Stimulated activated CD4-positive, alpha-beta T cell treated with anti-CD3 and anti-CD28 coated beads, Interleukin-1b, Interleukin-23, amount 100 ng/mL, for 24 hours (primary cell): ENCODE measurements at regions not wholly inside any gene's neighbourhood (a gene's known extent, or its start where the extent isn't known, plus 50 kb on each side); places are given as distances from the start of the nearest gene placed in this dataset.

ENCODE experiments used
- DNase-seq, 4 experiments: peaks; one replicate each; pipeline ENCODE4 v3.0.0-alpha.2; 2020; ENCODE audit warnings: low read depth in 4 of 4, low spot score in 1 of 4

GRCh38 chr7:25763463-25763860 lies 388.5 kb upstream of the NFE2L3 start:
- DNase-seq, result no peak

- no peak for DNase-seq
Observed at GRCh38 chr7:25765110-25765655, 386.8 kb upstream of the NFE2L3 start.

DNA sequence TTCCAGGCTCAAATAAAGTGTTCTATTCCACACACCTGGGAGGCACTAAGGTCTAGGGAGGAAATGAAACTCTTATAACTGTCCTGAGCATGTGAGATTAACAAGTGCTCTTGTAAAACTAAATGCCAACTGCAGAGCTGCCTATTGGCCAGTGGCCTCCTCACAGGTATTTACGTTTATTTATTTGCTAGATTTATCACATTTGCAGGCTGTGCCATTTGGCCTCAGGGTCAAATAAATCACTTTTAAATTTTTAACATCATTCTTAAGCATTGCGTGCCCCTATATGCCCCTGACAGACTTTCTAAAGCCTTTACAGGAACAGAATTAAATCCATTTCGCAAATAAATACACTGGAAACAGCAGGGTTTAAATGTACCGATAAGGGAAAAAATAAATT lies 381.8 kb upstream of the NFE2L3 start:
- DNase-seq, result no peak

- DNase-seq, result no peak
Observed at GRCh38 chr7:25770670-25771069, 381.3 kb upstream of the NFE2L3 start.

GRCh38 chr7:25771491-25771890 lies 380.5 kb upstream of the NFE2L3 start:
- no peak for DNase-seq

DNA sequence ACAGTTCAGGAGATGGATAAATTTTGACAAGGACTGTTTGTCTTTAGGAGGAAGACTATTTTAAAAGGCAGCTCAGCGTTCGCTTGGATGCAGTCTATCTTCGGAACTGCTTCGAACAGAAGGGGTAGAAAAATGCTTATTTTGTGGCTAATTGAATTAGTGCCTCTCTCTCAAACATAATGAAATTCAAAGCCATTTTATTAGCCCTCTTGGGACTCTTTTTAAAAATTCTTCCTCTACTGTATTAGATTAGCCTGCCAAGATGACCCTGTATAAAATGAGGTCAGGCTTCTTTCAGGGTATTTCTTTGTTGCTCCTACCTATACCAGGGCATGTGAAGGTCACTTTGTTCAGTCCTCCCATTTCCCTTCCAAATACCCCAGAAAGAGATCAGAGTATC lies 379.2 kb upstream of the NFE2L3 start:
- no peak for DNase-seq

GRCh38 chr7:25774675-25775074 lies 377.3 kb upstream of the NFE2L3 start:
- DNase-seq, result no peak

DNA sequence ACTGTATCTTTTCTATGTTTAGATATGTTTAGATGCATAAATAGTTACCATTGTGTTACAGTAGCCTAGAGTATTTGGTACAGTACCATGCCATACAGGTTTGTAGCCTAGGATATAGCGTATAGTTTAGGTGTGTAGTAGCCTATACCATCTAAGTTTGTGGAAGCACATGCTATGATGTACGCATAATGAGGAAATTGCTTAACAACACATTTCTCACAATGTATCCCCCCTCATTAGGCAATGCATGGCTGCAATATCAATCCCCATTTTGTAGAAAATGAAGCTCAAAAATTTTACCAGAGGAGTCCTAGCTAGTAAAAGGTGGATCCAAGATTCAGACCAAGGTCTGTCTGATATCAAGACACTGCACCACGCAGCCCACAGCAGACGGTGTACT lies 376.4 kb upstream of the NFE2L3 start:
- no peak for DNase-seq

- DNase-seq, result no peak
Observed at GRCh38 chr7:25775999-25776743, 375.8 kb upstream of the NFE2L3 start.

DNA sequence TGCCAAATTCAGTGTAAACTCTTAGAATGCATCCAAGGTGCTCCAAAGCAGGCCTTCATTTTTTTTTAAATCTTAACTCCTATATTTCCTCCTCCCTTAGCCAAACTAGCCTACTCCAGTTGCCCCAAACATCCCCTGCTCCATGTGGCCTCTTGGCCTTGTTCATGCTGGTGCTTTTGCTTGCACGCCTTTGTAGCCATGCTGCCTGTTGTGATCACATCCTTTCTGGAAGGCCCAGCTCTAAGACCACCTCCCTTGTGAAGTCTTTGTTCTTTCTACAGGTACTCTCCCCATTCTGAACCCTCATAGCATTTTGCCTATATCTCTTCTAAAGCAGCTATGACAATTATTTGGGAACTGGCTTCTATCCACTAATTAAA lies 375.3 kb upstream of the NFE2L3 start:
- no peak for DNase-seq

GRCh38 chr7:25777969-25778708 lies 373.9 kb upstream of the NFE2L3 start:
- DNase-seq, result no peak

- DNase-seq, result no peak
Observed at GRCh38 chr7:25779002-25779546, 372.9 kb upstream of the NFE2L3 start.

GRCh38 chr7:25780904-25781303 lies 371.1 kb upstream of the NFE2L3 start:
- DNase-seq, result no peak

DNA sequence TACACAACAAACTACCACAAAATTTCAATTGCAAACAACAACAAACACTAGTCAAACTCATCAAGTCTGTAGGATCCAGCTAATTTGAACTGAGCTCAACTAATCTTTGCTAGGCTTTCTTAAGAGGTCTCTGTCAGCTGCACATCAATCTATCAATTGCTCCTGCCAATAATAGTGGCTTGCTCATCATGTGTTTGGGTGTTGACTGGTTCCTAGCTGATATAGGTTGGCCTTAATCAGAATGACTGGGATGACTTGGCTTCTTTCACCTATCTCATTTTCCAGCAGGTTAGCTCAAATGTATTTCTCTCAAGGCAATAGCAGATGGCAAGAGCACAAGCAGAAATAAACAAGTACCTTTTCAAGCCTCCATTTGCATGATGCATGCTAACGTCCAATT lies 370.3 kb upstream of the NFE2L3 start:
- DNase-seq, result no peak

DNA sequence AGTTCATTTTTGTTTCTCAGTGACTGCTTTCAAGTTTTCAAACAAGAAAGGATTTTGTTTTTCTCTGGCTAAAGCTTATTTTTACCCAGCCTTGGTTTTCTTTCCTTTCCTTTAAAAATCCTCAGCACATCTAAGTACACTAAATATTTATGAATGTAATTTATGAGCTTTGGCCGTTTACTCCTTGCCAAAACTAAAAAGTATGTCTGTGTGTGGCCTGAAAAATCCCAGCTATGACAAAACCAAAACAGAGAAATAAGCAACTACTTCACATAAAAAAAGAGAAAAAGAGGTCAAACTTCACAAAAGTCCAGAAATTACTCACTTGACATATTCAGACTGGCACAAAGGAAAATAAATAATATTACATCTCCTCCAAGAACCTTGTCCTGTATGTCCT lies 365.1 kb upstream of the NFE2L3 start:
- no peak for DNase-seq

- no peak for DNase-seq
Observed at GRCh38 chr7:25787336-25787735, 364.7 kb upstream of the NFE2L3 start.

- DNase-seq, result no peak
Observed at GRCh38 chr7:25788371-25788770, 363.6 kb upstream of the NFE2L3 start.

DNA sequence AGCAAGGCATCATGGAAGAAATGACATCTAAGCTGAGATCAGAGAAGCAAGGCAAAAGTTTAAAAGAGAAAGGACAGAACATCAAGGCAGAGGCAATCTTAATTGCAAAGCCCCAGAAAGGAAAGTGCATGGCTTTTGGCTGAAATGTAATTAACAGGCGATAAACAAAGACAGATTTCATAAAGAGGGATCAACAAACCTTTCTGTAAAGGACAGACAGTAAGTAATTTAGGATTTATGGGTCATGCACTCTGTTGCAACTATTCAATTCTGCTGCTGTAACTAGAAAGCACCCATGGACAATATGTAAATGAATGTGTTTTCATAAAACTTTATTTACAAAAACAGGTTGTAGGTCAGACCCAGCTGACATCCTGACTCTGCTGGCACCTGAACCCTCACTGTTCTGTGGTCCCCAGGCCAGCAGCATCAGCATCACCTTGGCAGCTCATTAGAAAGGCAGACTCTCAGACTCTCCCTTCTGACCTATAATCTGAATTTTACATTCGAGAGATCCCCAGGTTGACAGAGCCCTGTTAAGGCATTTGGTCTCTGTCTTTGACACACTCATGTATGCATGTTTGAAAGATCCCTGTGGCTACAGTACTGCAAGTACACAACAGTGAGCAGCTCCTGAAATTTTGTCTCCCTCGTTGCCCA lies 362.9 kb upstream of the NFE2L3 start:
- DNase-seq, result no peak

DNA sequence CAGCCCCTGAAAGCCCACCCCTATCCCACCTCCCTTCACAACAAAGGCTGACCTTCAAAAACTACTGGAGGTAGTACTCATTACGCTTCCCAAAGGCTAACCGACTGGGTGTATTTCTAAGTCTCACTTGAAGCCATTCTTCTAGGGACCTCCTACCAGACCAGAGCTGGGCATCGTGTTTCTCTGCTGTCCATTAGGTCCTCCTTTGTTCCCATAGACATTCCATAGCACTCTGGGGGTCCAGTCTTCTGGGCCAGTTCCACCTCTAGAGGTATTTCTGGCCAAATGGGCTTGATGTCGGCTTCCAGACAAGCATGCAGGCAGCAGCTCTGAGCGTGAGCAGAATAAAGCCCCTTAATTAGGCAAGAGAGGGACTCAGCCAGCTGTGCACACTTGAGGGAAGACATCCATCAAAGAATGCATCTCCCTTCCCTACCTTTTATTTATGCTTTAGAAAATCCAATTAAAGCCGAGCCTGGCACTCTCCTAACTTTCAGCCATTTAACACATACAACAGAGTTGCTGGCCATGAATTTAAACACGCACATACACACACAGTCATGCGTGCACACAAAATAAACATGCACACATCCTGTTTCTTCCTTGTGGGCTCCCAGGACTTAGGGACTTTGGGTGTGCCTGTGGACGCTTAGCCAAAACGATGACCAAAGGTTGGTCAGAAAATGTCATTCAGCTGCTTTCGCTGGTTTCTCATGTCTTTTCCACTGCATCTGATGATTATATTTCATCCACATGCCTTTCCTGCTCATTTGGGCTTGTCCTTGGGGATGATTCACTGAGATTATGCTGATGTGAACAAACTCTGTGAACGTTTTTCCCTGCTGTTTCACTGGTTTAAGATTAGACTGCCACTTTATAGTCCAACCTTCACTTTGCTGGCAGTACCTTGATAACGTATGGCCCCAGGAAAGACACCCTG lies 362.0 kb upstream of the NFE2L3 start:
- no peak for DNase-seq

DNA sequence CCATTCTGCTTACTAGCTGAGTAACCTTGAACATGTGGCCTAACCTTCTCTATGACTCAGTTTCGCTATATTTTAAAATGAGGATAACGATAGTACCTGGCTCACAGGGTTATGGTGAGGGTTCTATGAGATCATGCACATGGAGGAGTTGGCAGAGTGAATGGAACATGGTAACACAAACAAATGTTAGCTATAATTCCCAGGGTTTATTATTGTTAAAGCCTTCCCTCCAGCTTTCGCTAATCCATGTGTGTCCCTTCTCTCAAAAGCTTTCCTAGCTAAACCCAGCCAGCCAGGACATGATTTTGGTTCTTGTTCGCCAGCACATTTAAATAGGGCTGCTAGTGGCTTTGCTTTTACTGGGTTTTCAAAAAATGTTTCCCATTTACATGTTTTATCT lies 361.0 kb upstream of the NFE2L3 start:
- DNase-seq, result no peak

GRCh38 chr7:25792586-25792985 lies 359.4 kb upstream of the NFE2L3 start:
- DNase-seq, result no peak
